C1 segment of cervical spinal cord (tissue), 14 donors: ENCODE measurements at regions not wholly inside any gene's neighbourhood (a gene's known extent, or its start where the extent isn't known, plus 50 kb on each side); places are given as distances from the start of the nearest gene placed in this dataset.
"Not testable (repeated sequence)": the region's sequence is repeated elsewhere in the genome, so short reads cannot be mapped to it uniquely, and the experiment has no call there.

Source experiments
- DNase-seq, 14 donors: peaks; one replicate each; lab custom pipeline; 2025; lab: John Stamatoyannopoulos, UW

DNA sequence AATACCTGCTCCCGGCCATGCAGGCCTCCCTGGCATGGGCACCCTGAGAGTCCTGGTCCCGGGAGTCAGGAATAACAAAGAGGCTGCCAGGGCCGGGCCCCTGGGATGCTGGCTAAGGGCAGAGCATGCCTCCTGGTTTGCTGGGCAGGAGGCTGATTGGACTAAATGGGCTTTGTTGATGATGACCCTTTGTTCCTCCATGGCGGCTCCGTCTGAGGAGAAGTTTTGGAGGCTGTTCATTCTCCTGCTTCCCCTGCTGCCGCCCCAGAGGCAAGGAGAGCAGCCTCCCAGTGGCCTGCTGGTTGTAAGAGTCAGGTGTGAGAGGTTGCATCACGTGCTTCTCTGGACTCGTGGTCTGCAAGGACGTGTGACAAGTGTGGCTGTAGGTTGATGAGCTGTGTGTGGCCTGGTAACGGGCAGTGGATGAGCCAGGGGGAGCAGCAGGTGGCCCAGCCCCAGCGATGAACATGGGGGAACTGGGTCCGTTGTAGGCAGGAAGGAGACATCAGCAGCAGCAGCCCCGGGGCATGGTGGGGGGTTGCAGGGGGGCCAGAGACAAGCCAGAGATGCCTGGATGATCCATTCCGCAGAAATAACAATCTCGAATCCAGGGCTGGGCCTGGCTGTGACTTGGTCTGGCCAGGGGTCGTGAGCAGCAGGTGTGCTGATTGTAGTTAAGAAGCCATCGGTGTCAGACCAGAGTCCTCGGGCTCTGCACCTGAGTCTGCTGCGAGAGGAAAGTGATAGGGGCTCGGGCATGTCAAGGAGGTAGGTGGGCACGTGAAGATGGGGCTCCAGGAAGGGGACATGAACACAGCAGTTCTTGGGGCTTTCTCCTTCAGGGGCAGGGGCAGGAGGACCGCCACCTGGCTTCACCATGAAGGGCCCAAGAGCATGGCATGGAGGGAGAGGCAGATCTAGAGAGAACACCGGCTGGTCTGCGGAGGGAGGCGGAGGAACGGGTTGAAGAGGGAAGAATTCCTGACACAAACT, 101.4 kb downstream of the TNFRSF13B start:
- no peak for DNase-seq

GRCh38 chr17:16869531-16870252, 102.2 kb downstream of the TNFRSF13B start:
- DNase-seq = not testable (repeated sequence)

- not testable (repeated sequence) for DNase-seq
Measured at GRCh38 chr17:16868616-16869015, 103.3 kb downstream of the TNFRSF13B start.

GRCh38 chr17:16867545-16867944, 104.4 kb downstream of the TNFRSF13B start:
- not testable (repeated sequence) for DNase-seq

GRCh38 chr17:16866841-16867240, 105.1 kb downstream of the TNFRSF13B start:
- DNase-seq = not testable (repeated sequence)

GRCh38 chr17:16866436-16866835, 105.5 kb downstream of the TNFRSF13B start:
- DNase-seq = no peak

DNA sequence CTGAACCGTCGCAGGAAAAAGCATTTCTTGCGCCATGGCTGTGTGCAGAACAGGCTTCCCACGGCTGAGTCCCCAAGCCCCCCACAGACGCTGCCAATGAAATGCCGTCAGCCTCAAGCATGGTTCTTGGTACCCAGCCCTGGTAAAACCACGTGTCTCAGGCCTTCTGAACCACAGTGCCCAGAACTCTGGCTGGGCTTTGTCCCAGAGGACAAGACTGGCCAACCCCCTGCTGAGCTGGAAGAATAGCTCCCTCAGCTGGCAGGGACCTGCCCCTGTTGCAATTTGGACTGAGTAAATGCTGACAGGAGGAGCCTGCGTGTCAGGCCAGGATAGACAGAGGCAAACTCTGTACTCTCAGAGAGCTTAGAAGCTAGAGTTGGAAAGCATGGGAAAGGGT, 106.2 kb downstream of the TNFRSF13B start:
- DNase-seq = peak in 4 of 14 donors; percentile 4 to 28 (median 6)

GRCh38 chr17:16865077-16865613, 106.8 kb downstream of the TNFRSF13B start:
- not testable (repeated sequence) for DNase-seq

GRCh38 chr17:16864462-16865076, 107.3 kb downstream of the TNFRSF13B start:
- not testable (repeated sequence) for DNase-seq

- not testable (repeated sequence) for DNase-seq
Measured at GRCh38 chr17:16861152-16861551, 110.8 kb downstream of the TNFRSF13B start.

- DNase-seq = not testable (repeated sequence)
Measured at GRCh38 chr17:16860467-16860866, 111.5 kb downstream of the TNFRSF13B start.

GRCh38 chr17:16859515-16859914, 112.4 kb downstream of the TNFRSF13B start:
- not testable (repeated sequence) for DNase-seq

GRCh38 chr17:16857746-16858145, 114.2 kb downstream of the TNFRSF13B start:
- not testable (repeated sequence) for DNase-seq

- not testable (repeated sequence) for DNase-seq
Measured at GRCh38 chr17:16856846-16857245, 115.1 kb downstream of the TNFRSF13B start.

DNA sequence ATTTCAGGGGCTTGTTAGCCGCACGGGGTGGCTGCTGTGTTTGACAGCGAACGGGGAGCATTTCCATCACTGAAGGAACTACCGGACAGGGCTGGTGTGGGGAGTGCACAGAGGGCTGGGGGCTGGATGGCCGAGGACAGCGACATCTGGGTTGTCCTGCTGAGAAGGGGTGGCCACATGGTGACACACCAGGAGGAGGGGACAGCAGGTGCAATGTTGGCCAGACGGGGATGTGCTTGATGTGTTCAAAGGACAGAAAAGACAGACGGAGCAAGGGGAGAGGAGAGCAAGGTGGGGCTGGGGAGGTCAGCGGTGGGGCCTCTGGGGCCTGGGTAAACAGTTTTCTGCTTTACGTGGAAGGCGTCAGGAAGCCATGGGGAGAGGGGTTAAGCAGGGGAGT, 115.7 kb downstream of the TNFRSF13B start:
- DNase-seq = not testable (repeated sequence)

DNA sequence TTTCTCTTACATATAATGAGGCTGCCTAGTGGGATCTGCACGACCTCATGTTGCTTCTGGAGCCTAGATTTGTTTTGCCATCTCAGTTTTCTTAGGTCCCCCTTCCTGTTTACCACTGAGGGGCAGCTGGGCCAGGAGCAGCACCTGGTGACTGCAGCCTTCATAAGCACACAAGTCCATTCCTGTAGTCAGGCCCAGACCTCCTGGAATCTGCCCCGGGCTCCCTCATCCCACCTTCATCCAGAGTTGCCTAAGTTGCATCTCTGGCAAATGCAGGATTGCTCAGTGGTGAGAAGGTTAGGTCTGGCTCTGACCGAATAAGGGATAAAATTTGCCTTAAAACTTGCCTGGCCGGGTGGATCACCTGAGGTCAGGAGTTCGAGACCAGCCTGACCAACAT, 117.3 kb downstream of the TNFRSF13B start:
- not testable (repeated sequence) for DNase-seq

GRCh38 chr17:16853661-16854320, 118.1 kb downstream of the TNFRSF13B start:
- no peak for DNase-seq

DNA sequence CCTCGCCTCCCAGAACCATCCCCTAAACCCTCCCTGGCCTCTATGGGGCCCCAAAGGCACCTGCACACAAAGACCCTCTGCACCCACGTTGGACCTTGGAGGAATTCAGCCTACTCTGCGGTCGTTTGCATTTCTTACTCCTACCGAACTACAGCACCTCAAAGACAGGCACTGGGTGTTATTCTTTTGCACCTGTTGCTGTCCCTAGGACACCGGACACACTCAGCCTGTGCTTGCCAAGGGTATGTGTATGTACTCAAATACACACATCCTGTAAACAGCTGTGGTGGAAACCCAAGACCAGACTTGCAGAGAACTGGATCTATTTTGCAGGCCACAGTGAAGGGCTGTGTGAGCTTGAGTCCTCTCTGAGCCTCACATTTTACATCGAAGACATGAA, 122.1 kb downstream of the TNFRSF13B start:
- DNase-seq = not testable (repeated sequence)

- DNase-seq = not testable (repeated sequence)
Measured at GRCh38 chr17:16848997-16849396, 122.9 kb downstream of the TNFRSF13B start.

DNA sequence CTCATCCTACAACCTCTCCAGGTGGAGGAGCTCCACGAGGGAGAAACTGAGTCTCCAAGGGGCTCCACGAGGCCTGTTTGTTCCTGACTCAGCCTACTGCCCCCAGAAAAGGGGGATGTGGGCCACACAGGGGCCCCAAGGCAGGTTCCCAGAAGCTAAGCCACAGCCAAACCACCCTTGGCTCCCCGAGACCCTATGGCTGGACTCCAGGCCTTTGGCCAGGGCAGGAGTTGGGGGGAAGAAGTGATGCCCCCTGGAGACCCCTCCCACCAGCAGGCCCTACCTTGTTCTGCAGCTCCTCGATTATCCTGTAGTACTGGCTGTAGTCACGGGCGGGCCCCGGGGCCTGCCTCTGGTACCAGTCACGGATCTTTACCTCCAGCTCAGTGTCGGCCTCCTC, 126.8 kb downstream of the TNFRSF13B start:
- not testable (repeated sequence) for DNase-seq

- DNase-seq = not testable (repeated sequence)
Measured at GRCh38 chr17:16844669-16845068, 127.2 kb downstream of the TNFRSF13B start.
